NCI-H2196 (cell line): ENCODE measurements at regions not wholly inside any gene's neighbourhood (a gene's known extent, or its start where the extent isn't known, plus 50 kb on each side); places are given as distances from the start of the nearest gene placed in this dataset.
A peak's percentile ranks its signal among the peaks of the same experiment; 100 is the strongest.
"Not testable (repeated sequence)": the region's sequence is repeated elsewhere in the genome, so short reads cannot be mapped to it uniquely, and the experiment has no call there.

ENCODE experiments used
- DNase-seq: peaks from one replicate; lab custom pipeline; 2025; ENCODE audit not compliant: unreplicated experiment; lab: John Stamatoyannopoulos, UW

DNA sequence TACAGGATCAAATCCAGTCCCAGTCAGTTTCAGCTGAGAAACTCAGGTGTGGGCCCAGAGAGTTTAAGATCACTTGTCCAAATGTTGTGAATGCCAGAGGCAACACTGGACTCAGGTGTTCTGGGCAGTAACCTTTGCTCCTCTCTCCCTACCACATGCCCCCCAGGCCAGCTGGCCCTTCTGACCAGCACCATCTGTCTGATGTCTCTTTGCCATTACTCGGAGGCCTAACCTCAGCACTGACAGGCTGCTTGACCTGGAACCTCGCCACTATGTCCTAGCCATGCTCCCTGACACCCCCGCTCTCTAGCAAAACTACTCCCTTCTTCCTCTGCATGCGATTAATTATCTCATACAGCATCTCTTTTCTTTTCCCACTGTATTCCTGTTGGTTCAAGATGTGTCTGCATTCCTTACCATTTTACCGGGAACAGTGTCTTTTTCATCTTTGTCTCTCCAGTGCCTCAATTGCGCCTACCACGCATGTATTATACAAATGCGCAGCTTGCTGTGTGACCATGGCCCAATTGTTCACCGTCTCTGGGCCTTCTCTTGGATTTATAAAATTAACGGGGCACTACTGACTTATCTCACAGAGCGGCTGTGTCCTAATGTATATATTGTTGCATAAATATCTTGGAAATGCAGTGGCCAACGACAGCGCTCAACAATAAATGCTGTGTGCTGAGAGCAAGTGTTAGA, 159.5 kb upstream of the IRF2BP2 start:
- no peak for DNase-seq

GRCh38 chr1:234768569-234769283, 158.7 kb upstream of the IRF2BP2 start:
- no peak for DNase-seq

GRCh38 chr1:234768171-234768568, 158.2 kb upstream of the IRF2BP2 start:
- DNase-seq, result no peak

- no peak for DNase-seq
These were observed 155.7 kb upstream of the IRF2BP2 start for GRCh38 chr1:234765672-234766071.

DNA sequence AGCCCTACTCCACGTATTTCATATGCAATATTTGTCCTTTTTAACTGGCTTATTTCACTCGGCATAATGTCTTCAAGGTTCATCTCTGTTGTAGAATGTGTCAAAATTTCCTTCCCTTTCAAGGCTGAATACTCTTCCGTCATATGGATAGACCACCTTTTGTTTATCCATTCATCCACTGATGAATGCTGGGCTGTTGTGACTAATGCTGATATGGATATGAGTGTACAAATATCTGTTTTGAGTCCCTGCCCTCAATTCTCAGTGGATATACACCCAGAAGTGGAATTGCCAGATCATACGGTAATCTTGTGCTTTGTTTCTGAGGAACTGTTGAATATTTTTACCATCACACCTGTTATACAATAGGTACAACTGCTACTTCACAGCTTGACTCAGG, 155.2 kb upstream of the IRF2BP2 start:
- DNase-seq, result no peak

GRCh38 chr1:234763910-234764309, 153.9 kb upstream of the IRF2BP2 start:
- DNase-seq, result no peak

DNA sequence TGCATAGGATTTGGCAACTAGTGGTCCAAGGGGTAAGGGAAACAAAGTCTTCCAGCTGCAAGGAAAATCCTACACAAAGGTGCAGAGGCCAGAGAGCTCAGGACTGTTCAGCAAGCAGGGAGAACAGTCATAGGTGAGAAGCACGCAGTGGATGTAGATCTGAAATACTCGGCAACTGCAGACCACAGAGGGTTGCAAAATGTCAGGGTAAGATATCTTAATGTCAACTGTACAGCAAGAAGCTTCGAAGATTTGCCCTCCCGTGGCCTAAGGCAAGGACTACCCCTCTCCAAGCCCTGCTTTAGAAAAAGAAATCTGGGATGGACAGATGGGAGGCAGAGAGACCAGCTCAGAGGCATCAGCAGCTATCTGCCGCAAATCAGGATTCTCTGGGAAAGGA, 153.4 kb upstream of the IRF2BP2 start:
- DNase-seq, result no peak

DNA sequence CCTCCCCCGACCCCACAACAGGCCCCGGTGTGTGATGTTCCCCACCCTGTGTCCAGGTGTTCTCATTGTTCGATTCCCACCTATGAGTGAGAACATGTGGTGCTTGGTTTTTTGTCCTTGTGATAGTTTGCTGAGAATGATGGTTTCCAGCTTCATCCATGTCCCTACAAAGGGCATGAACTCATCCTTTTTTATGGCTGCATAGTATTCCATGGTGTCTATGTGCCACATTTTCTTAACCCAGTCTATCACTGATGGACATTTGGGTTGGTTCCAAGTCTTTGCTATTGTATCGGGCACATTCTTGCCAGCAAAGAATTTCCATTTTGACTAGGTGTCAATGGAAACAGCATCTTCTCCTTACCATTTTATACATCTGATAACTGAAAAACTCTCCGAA, 152.1 kb upstream of the IRF2BP2 start:
- DNase-seq, result not testable (repeated sequence)

- DNase-seq, result no peak
These were observed 150.3 kb upstream of the IRF2BP2 start for GRCh38 chr1:234760303-234760723.

GRCh38 chr1:234759888-234760287, 149.9 kb upstream of the IRF2BP2 start:
- no peak for DNase-seq

- no peak for DNase-seq
These were observed 148.9 kb upstream of the IRF2BP2 start for GRCh38 chr1:234758851-234759250.

- no peak for DNase-seq
These were observed 146.9 kb upstream of the IRF2BP2 start for GRCh38 chr1:234756857-234757256.

GRCh38 chr1:234756066-234756774, 146.2 kb upstream of the IRF2BP2 start:
- no peak for DNase-seq

DNA sequence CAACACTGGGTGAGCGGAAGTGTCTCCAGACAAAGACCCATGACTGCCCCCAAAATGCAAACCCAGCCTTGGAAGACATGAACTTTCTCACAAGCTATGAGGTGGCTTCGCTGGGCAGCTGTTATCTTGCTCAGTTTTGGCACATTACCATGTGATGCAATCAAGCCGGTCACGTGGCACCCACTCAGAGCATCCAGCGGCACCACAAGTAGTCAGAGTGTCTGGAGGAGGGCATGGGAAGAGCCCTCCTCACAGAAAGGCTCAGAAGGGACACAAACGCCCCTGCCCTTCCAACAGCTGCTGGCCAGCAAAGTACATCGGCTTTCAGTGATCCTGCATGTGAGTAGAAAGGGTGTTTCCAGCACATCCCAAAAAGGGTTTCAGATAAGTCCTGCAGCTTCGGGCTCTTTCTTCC, 145.5 kb upstream of the IRF2BP2 start:
- peak; percentile 54 for DNase-seq

- DNase-seq, result no peak
These were observed 144.0 kb upstream of the IRF2BP2 start for GRCh38 chr1:234753979-234754378.

DNA sequence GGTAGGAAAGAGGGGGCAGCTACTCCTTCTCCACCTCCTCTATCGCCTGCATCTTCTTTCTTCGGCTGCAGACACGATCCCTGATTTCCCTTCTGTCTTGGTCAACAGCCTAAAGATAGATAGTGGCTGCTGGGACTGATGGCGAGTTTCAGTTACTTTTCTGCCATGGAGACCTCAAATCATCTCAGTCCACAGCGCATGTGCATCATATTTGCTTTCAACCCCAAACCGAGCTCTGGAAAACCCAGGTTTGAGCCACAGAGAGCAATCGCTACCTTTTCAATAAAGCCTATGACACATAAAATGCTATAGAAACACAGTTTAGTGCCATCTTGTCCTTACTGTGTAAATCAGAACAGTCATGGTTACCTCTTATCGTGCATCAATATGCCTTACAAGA, 142.9 kb upstream of the IRF2BP2 start:
- DNase-seq, result no peak

DNA sequence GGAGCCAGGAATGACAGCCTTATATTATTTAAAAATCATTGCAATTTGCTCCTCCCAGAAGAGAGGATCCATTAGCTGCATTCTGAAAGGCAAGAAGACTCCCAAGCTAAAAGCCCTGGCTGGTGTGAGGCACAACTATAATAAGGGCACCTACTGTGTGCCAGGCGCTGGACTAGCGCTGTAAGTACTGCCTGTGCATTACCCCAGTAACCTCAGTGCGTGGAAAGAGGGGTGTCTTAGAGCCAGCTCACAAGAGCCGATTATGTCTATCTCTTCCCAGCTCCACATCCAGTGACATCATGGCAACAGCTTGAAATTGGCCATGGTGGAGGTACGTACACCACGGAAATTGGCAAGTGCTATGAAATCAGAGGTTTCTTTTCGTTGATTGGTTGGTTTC, 141.7 kb upstream of the IRF2BP2 start:
- no peak for DNase-seq

DNA sequence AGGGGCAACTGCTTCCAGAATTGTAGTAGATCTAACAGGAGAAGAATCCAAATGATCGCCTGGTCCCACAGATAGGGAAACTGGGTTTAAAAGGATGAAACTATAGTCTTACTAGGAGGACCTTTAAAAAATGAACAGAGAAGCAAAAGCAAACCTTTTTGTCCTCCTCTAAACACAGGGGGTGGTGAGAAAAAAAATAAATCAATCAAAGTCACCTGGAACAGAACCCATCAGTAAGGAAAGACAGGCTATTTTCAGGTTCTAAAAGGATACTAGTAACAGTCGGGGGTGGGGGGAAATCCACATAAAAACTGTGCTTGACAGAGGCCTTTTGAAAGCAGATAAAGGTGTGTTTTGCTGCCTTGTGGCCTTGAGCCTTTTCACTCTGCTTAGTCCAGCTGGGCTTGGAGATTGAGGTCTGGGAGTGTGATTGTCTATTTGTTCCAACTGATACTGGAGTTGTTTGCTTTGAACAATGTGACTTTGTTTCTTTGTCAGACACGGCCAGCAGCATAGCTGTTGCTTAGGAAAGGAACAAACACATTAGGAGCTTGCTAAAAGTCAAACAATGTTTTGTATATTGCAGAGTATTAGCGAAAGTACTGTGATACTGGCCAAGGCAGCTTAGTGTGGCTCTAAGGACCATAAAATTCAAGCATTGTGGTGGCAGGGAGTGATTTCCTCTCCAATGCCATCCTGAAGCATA, 141.1 kb upstream of the IRF2BP2 start:
- peak; percentile 38 for DNase-seq

DNA sequence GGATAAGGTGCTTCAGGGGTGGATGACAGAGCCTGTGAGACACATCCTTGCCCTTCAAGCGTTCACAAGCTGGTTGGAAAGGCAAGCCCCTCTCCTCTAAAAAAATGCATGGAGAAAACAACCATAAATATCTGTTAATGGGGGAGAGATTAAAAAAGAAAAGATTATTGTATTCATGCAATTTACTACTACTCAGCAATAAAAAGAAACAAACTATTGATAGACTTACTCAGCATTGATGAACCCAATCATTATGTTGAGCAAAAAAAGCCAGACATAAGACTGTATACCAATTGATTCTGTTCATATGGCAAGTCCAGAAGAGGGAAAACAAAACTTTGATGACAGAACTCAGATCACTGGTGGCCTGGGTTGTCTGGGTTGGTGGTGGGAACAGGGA, 138.7 kb upstream of the IRF2BP2 start:
- no peak for DNase-seq

GRCh38 chr1:234748066-234748465, 138.1 kb upstream of the IRF2BP2 start:
- no peak for DNase-seq

GRCh38 chr1:234746798-234747196, 136.8 kb upstream of the IRF2BP2 start:
- DNase-seq, result peak; percentile 15
